K562 (cell line): ENCODE measurements at regions not wholly inside any gene's neighbourhood (a gene's known extent, or its start where the extent isn't known, plus 50 kb on each side); places are given as distances from the start of the nearest gene placed in this dataset.
A peak's percentile ranks its signal among the peaks of the same experiment; 100 is the strongest.

Source experiments
- ATAC-seq: fragments of 200-7000 bp; cut with Tn5 transposase; 3 replicates; pipeline ENCODE4 v1.9.1; 2020; ENCODE audit warnings: moderate library complexity
- BruUV-seq: library from RNA; stranded (reverse); fragments of 400-500 nt; replicated peaks from 2 replicates; lab custom pipeline; 2021; lab: Mats Ljungman, UMichigan
- CTCF ChIA-PET: fragments of 300-600 bp; formaldehyde crosslinking; extraction: SDS; loops from one replicate; lab custom pipeline; 2021; ENCODE audit warnings: low intra/inter-chr PET ratio; lab: Yijun Ruan, JAX
- POLR2A ChIA-PET: fragments of 300-600, 350-650 bp; sonication (Branson Sonifier 250); formaldehyde crosslinking; extraction: SDS; loops from one replicate; lab custom pipeline; 2021; ENCODE audit warnings: antibody characterized with exemption, inconsistent platforms; lab: Yijun Ruan, JAX
- DNase-seq, 4 experiments: peaks; one replicate each; pipeline versions ENCODE4 v3.0.0 to v3.0.0-alpha.2; 2011 to 2018; ENCODE audit warnings: low spot score in 3 of 4, mixed read lengths in 3 of 4; ENCODE audit errors: extremely low read depth in 1 of 4
- FAIRE-seq: peaks from 2 replicates; lab custom pipeline; 2011; peaks lifted over from hg19 to GRCh38; lab: Jason Lieb, UNC
- H2AFZ ChIP-seq: 2 replicates; pipeline ENCODE4 v1.6.0; 2011; ENCODE audit warnings: low read depth, low read length, control low read depth, inconsistent platforms
- H3K27ac ChIP-seq: fragments of 200-600 bp; 3 replicates; pipeline ENCODE4 v1.8.0; 2011; ENCODE audit warnings: low read depth, mild to moderate bottlenecking, control low read depth, inconsistent platforms, low read length, moderate library complexity, mixed read lengths; ENCODE audit errors: extremely low read depth
- H3K27me3 ChIP-seq, 2 experiments: fragments of 300-600 bp in 1 of 2; 2 replicates in 1 of 2; 3 replicates in 1 of 2; pipeline versions ENCODE4 v1.6.0 to v1.8.0; 2011; ENCODE audit warnings: inconsistent platforms in 2 of 2, low read length in 2 of 2, mild to moderate bottlenecking in 1 of 2, mixed read lengths in 1 of 2, moderate library complexity in 1 of 2; ENCODE audit not compliant: control insufficient read depth in 2 of 2, insufficient read depth in 2 of 2
- H3K36me3 ChIP-seq: fragments of 300-600 bp; 3 replicates; pipeline ENCODE4 v1.8.0; 2011; ENCODE audit warnings: mild to moderate bottlenecking, low read length, inconsistent platforms; ENCODE audit not compliant: control insufficient read depth, insufficient read depth
- H3K4me1 ChIP-seq, 2 experiments: fragments of 200-600 bp in 1 of 2; replicated peaks in 1 of 2; 2 replicates in 1 of 2; 3 replicates in 1 of 2; pipeline versions ENCODE4 v1.5.1 to v1.8.0; 2011; ENCODE audit warnings: inconsistent platforms in 2 of 2, low read length in 2 of 2, mild to moderate bottlenecking in 1 of 2, mixed read lengths in 1 of 2, moderate library complexity in 1 of 2; ENCODE audit not compliant: control insufficient read depth in 2 of 2, insufficient read depth in 2 of 2
- H3K4me2 ChIP-seq: 2 replicates; pipeline ENCODE4 v1.6.1; 2011; ENCODE audit warnings: low read length, control low read depth, inconsistent platforms, mixed read lengths; ENCODE audit not compliant: insufficient read depth
- H3K4me3 ChIP-seq: fragments of 200-600 bp; sonication (generic), shearing (Covaris generic); 2 replicates; pipeline ENCODE4 v1.5.1; 2016; ENCODE audit warnings: control low read depth, inconsistent platforms
- H3K79me2 ChIP-seq: fragments of 200-600 bp; 3 replicates; pipeline ENCODE4 v1.8.0; 2011; ENCODE audit warnings: low read length, inconsistent platforms; ENCODE audit not compliant: control insufficient read depth, insufficient read depth
- H3K9ac ChIP-seq, 2 experiments: 2 replicates each; pipeline versions ENCODE4 v1.6.0 to v1.6.1; 2011; ENCODE audit warnings: low read depth in 2 of 2, low read length in 2 of 2, control low read depth in 1 of 2, inconsistent platforms in 1 of 2, mild to moderate bottlenecking in 1 of 2, mixed read lengths in 1 of 2; ENCODE audit not compliant: insufficient read depth in 1 of 2
- H3K9me1 ChIP-seq: one replicate; pipeline ENCODE4 v1.6.0; 2011; ENCODE audit warnings: inconsistent platforms, mild to moderate bottlenecking, low read length, moderate library complexity; ENCODE audit not compliant: control insufficient read depth, insufficient read depth
- H3K9me3 ChIP-seq: replicated peaks from 2 replicates; pipeline ENCODE4 v1.5.1; 2011; ENCODE audit warnings: low read depth, low read length, inconsistent platforms; ENCODE audit not compliant: control insufficient read depth, insufficient read depth
- H4K20me1 ChIP-seq: replicated peaks from 2 replicates; pipeline ENCODE4 v1.6.1; 2011; ENCODE audit warnings: low read length, inconsistent platforms, mixed read lengths; ENCODE audit not compliant: control insufficient read depth, insufficient read depth
- GABPB1 ChIP-seq: sonication (generic); formaldehyde crosslinking; IDR thresholded peaks from 2 replicates; pipeline ENCODE4 v1.8.0; 2022; ENCODE audit warnings: mild to moderate bottlenecking, missing genetic modification reagents
- SPI1 ChIP-seq: IDR thresholded peaks from 2 replicates; pipeline ENCODE4 v1.6.1; 2011; ENCODE audit warnings: low read depth, low read length, control low read depth, borderline replicate concordance
- TAF9B ChIP-seq: fragments of 450-650 bp; IDR thresholded peaks from 2 replicates; pipeline ENCODE4 v1.6.1; 2018; ENCODE audit warnings: mild to moderate bottlenecking; ENCODE audit not compliant: partially characterized antibody
- ZNF444 ChIP-seq: fragments of 250-450 bp; sonication (Bioruptor Pico); IDR thresholded peaks from 2 replicates; pipeline ENCODE4 v1.4.0; 2020; ENCODE audit warnings: mild to moderate bottlenecking, moderate library complexity
- WGBS: fragments of 100-300 bp; shearing (Covaris generic); methylation state at CpG from one replicate; pipeline ENCODE4 v1.1.6; 2016; ENCODE audit warnings: low coverage, mixed read lengths; ENCODE audit not compliant: insufficient coverage; ENCODE audit errors: missing lambda C conversion rate; 5-methylcytosine and 5-hydroxymethylcytosine counted together
- in situ Hi-C: fragments of 300-500 bp; cut with MboI; formaldehyde crosslinking; loops from 4 replicates; pipeline ENCODE4 v1.15.0; 2018; ENCODE audit warnings: inconsistent platforms, mixed read lengths
- intact Hi-C: fragments of 100-400 bp; cut with micrococcal nuclease; formaldehyde crosslinking; loops from 2 replicates; pipeline ENCODE4 v1.14.2; 2022
- TF ChIP-seq, protein P1 (sequence below): fragments of 150-350 bp; conservative IDR thresholded peaks from 2 replicates; pipeline ENCODE4 v1.6.1; 2014; ENCODE audit warnings: low read length

DNA sequence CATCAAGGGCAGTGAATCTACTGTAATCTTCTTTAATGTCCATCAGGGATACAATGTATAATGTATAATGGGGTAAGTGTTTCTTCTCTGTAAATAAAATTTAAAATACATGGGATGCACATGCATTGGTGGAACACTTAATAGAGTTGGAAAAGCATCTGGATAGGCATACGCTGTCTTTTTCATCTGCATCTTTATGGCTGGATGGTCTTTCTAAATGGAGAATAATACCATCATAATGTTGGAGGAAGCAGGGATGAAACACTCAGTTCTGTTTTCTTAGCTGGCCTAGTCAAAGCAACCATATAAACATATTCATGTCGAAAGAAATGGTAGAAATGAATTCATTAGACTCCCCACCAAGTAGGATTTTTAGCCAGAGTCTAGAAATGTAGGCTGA is 202.8 kb downstream of the CDCA7 start (continued):
- TF ChIP-seq, protein P1, sequence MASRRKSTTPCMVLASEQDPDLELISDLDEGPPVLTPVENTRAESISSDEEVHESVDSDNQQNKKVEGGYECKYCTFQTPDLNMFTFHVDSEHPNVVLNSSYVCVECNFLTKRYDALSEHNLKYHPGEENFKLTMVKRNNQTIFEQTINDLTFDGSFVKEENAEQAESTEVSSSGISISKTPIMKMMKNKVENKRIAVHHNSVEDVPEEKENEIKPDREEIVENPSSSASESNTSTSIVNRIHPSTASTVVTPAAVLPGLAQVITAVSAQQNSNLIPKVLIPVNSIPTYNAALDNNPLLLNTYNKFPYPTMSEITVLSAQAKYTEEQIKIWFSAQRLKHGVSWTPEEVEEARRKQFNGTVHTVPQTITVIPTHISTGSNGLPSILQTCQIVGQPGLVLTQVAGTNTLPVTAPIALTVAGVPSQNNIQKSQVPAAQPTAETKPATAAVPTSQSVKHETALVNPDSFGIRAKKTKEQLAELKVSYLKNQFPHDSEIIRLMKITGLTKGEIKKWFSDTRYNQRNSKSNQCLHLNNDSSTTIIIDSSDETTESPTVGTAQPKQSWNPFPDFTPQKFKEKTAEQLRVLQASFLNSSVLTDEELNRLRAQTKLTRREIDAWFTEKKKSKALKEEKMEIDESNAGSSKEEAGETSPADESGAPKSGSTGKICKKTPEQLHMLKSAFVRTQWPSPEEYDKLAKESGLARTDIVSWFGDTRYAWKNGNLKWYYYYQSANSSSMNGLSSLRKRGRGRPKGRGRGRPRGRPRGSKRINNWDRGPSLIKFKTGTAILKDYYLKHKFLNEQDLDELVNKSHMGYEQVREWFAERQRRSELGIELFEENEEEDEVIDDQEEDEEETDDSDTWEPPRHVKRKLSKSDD: no peak
- TF ChIP-seq TAF9B: no peak
- TF ChIP-seq GABPB1 (CRISPR knock-in tag): no peak

DNA sequence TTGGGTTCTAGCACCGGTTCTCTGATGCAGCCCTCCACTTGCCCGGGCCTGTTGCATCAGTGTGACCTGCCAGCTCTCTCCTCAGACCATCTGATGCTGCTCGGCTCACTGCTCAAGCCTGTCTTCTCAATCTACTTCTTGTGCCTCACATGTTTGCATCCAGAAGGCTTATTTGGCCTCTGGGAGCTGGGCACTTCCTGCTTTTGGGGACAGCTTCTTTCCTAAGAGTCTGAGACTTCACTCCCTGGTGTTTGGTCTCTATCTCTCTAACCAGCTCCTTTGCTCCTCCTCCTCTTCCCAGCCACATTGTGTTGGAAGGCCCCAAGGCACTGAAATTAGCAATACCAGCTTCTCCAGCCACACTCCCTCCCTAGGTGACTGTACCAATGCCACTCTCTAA is 212.8 kb downstream of the CDCA7 start:
- TF ChIP-seq ZNF444 (CRISPR knock-in tag) (no peak), SPI1 (peak; percentile 35; the same call in 1 of the 2 replicates)
- Histone ChIP-seq H3K79me2 (no peaks in the 10 kb centered on the region), H3K27me3 (no peaks in the 10 kb centered on the region), H2AFZ (no peak overlapping the region), H3K9ac (no peak overlapping the region), H3K4me2 (no peak overlapping the region), H3K27ac (no peak overlapping the region), H3K9me3 (no peaks in the 10 kb centered on the region), H3K36me3 (no peaks in the 10 kb centered on the region), H3K4me3 (no peak overlapping the region), H3K9me1 (no peaks in the 10 kb centered on the region), H4K20me1 (no peaks in the 10 kb centered on the region), H3K4me1 (no peaks in the 10 kb centered on the region)
- ChIA-PET CTCF (interaction anchor here (0.9 to 2.2 kb wide), 2 partner anchors 166 to 540 kb away, joined by 3 to 11 read pairs; no protein-coding TSS in a partner anchor), POLR2A (interaction anchor here (0.7 to 1.0 kb wide), 2 partner anchors 11 to 588 kb away, joined by 3 to 4 read pairs; no protein-coding TSS in a partner anchor)
- WGBS: 0% methylated on average over 3 of the region's 3 CpGs
- no peak for FAIRE-seq
- ATAC-seq: no peak
- DNase-seq: no peak
- in situ Hi-C loops (no loop called here), intact Hi-C loops (no loop called here)
- BruUV-seq: no TSS peak
